VCaP (cell line): ENCODE measurements at regions not wholly inside any gene's neighbourhood (a gene's known extent, or its start where the extent isn't known, plus 50 kb on each side); places are given as distances from the start of the nearest gene placed in this dataset.
"Not testable (repeated sequence)": the region's sequence is repeated elsewhere in the genome, so short reads cannot be mapped to it uniquely, and the experiment has no call there.

Experiments used
- H3K27ac ChIP-seq: fragments of 450-650 bp; 2 replicates; pipeline ENCODE4 v1.5.1; 2017
- TF ChIP-seq, protein P1 (sequence below): fragments of 450-650 bp; conservative IDR thresholded peaks from 2 replicates; pipeline ENCODE4 v1.5.1; 2017; ENCODE audit warnings: mild to moderate bottlenecking, moderate library complexity

DNA sequence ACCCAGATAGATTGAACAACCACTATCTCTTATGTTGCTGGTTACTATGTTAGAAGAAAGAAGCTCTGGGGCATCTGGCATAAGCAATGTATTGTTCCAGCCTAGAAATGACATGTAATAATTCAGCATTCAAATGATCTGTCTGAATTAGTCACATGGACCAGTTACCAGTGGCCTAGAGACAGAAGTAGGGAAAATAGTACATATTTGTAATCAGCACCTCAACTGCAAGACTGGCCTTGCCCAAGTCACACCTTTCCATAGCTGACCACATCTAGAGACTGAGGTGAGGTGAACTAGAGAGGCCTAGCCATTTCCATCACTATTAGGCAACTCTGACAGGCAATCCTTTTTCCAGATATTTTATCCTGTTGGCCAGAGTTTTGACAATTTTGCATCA is 315.6 kb upstream of the KCND2 start:
- H3K27ac ChIP-seq, result no peak overlapping the region
- TF ChIP-seq, protein P1, sequence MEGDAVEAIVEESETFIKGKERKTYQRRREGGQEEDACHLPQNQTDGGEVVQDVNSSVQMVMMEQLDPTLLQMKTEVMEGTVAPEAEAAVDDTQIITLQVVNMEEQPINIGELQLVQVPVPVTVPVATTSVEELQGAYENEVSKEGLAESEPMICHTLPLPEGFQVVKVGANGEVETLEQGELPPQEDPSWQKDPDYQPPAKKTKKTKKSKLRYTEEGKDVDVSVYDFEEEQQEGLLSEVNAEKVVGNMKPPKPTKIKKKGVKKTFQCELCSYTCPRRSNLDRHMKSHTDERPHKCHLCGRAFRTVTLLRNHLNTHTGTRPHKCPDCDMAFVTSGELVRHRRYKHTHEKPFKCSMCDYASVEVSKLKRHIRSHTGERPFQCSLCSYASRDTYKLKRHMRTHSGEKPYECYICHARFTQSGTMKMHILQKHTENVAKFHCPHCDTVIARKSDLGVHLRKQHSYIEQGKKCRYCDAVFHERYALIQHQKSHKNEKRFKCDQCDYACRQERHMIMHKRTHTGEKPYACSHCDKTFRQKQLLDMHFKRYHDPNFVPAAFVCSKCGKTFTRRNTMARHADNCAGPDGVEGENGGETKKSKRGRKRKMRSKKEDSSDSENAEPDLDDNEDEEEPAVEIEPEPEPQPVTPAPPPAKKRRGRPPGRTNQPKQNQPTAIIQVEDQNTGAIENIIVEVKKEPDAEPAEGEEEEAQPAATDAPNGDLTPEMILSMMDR, result no peak

DNA sequence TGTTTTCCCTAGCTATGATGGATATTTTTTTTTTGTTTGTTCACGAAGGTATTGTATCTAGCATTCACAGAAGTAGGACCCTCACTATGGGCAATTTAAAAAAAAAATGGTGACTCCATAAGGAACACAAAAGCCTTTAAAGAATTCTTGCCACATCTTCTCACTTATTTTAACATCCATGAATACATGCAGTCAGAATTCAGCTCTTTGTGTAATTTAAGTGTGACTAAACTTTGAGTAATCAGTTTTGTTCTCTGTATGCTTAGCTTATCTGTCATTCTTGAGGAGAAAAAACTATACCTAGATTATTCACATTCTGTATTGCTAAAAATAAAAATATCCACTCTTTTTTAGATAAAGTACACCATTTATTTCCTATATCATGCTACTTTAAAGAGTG is 313.2 kb upstream of the KCND2 start:
- no peak overlapping the region for H3K27ac ChIP-seq
- TF ChIP-seq, protein P1, result no peak

DNA sequence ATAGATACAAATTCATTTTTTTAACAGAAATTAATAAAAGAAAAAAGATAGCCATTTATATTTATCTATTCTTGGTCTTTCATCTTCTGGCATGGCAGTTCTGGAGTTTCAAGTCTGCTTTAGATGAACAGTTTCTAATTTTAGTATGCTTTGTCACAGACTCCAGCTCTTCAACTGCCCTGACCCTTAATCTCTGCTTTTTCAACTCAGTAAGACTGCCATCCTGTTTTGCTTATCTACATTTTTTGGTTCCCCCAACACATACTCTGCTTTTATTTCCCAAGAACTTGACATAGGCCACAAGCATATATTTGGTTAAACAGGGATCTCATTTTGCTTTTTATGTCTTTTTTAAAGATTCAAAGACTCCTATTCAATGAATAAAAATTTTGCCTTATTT is 309.3 kb upstream of the KCND2 start:
- TF ChIP-seq, protein P1, result no peak
- no peak overlapping the region for H3K27ac ChIP-seq

DNA sequence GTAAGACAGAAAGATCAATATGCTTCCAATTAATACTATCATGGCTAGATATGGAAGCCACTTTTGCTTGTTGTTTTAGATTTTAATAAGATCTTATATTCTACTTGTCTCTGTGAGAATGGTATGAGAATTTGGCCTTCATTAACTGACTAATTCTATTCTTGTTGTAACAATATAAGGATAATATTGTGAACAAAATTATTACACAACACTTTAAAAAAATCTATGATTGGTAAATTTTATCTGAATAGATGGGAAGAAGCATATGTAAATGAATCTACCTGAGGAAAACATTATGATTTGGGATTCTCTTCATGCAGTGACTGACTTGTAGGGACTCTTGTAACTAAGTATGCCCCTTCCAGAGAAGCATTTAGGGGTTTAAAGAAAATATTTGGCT is 308.9 kb upstream of the KCND2 start:
- TF ChIP-seq, protein P1, result no peak
- H3K27ac ChIP-seq, result no peak overlapping the region

DNA sequence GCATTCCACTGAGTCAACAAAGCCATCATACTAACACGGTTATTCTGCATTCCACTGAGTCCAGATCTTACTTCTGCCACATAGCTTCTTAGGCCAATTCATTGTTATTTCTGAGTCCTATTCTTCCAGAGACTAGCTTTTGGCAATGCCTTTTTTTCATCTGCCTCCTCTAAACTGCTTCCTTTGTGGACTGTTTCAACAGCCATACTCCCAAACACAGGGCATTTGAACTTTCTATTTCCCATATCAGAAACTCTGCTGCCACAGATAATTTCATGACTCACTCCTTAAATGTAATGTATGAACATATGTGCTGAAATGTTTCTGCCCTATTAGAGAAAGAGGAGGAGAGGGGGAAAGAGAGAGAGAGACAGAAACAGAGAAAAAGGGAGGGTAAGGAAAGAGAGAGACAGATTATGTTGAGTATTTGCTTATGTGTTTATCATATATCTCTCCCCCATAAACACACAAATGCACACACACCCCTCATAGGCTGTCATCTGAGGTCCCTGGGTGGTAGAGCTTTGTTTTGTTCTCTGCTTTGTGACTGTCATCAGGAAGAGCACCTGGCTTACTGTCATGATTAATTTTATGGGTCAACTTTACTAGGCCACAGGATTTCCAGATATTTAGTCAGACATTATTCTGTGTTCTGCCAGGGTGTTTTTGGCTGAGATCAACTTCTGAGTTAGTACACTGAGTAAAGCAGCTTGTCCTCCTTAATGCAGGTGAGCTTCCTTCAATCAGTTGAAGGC is 308.0 kb upstream of the KCND2 start:
- TF ChIP-seq, protein P1, result no peak
- no peak overlapping the region; the same call in 1 of the 2 replicates for H3K27ac ChIP-seq

DNA sequence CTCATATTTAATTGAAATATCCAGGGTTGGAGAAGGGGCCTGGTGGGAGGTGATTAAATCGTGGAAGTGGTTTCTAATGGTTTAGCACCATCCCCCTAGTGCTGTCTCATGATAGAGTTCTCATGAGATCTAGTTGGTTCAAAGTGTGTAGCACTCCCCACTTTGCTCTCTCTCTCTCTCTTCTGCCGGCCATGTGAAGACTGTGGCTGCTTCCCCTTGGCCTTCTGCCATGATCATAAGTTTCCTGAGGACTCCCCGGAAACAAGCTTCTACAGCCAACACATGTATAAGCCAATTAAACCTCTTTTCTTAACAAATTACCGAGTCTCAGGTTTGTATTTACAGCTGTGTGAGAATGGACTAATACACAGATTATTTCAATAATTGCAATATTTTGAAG is 305.8 kb upstream of the KCND2 start:
- TF ChIP-seq, protein P1, result no peak
- no peak overlapping the region for H3K27ac ChIP-seq

DNA sequence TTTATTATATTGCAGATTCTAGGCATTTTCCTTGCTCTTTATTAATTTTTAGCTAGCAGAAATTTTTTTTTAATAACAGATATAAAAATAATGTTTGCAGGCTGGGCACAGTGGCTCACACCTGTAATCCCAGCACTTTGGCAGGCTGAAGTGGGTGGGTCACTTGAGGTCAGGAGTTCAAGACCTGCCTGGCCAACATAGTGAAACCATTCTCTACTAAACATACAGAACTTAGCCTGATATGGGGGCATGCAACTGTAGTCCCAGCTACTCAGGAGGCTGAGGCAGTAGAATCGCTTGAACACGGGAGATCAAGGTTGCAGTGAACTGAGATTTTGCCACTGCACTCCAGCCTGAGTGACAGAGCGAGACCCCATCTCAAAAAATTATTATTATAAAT is 304.6 kb upstream of the KCND2 start:
- H3K27ac ChIP-seq, result not testable (repeated sequence)

DNA sequence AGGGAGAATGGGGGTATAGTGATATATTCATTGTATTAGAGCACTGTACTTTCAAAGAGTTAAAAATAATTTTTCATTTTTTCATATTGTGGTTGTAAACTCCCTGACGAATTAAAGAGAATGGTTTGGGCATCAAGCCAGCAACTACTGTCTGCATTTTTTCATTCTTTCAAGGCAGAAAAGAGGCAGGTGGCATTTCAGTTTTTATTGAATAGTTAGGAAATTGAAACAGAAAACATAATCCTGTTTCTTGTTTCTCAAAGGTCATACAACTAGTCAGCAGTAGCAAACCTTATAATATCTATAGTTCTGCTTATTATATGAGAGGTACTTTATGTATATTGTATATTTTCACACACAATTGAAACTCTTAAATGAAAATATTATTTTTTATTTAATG is 303.9 kb upstream of the KCND2 start:
- TF ChIP-seq, protein P1, result no peak
- no peak overlapping the region for H3K27ac ChIP-seq
